ENCODE measurements at regions not wholly inside any gene's neighbourhood (a gene's known extent, or its start where the extent isn't known, plus 50 kb on each side); places are given as distances from the start of the nearest gene placed in this dataset.

DNA sequence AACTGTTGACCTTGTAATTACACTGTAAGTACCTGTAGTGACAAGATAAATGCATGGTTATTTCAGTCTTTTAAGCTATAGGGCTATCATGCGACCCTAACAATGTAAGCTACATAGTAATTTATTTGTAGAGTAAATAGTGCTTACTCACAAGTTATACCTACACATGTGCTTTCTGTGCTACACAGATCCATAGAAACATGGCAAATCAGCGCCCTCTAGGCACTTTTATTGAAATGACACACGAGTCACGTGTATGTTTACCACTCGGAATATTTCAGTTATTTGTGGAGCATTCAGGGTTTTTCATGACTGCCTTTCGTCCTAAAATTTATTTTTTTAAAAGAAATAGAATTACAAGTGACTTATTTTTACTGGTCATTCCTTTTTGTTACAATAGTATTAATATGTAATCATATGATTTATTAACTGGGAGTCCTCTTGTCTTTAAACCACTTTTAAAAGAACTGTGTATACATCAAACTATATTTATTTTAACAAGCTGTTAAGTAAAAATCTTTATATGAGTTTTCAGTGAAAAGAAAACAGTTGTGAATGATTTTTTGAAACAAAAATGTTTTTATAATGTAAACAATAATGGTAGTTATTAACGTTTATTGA lies 1242.3 kb upstream of the WWC1 start:
- no peak overlapping the region for H3K4me3 ChIP-seq (ENCODE audit: low read depth, low read length)

DNA sequence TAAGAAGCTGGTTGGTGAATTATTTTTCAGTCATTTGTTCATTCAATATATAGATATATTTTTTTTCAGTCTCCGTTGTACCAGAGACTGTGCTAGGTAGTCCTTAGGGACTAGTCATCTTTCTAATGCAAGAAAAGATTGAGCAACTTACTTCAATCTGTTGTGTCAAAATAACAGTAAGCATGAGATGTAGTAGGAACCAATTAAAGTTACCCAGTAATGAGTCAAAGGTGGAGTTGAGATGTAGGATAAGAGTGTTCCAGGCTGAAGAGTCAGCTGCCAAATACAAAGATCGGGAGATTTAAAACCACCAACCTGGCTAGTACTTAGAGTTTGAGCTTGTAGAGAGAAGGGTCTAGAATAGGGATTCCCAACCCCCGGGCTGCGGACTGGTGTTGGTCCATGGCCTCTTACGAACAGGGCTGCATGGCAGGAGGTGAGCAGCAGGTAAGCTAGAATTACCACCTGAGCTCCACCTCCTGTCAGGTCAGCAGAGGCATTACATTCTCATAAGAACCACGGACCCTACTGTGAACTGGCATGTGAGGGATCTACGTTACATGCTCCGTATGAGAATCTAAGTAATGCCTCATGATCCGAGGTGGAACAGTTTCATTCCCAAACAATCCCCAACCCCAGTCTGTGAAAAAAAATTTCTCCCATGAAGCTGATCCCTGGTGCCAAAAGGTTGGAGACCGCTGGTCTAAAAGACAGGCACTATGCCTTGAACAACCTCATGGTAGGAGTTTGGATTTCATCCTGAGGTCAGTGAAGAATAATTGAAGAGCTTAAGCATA lies 1241.5 kb upstream of the WWC1 start:
- H3K4me3 ChIP-seq (ENCODE audit: low read depth, low read length) = no peak overlapping the region
- TF ChIP-seq, protein P1, sequence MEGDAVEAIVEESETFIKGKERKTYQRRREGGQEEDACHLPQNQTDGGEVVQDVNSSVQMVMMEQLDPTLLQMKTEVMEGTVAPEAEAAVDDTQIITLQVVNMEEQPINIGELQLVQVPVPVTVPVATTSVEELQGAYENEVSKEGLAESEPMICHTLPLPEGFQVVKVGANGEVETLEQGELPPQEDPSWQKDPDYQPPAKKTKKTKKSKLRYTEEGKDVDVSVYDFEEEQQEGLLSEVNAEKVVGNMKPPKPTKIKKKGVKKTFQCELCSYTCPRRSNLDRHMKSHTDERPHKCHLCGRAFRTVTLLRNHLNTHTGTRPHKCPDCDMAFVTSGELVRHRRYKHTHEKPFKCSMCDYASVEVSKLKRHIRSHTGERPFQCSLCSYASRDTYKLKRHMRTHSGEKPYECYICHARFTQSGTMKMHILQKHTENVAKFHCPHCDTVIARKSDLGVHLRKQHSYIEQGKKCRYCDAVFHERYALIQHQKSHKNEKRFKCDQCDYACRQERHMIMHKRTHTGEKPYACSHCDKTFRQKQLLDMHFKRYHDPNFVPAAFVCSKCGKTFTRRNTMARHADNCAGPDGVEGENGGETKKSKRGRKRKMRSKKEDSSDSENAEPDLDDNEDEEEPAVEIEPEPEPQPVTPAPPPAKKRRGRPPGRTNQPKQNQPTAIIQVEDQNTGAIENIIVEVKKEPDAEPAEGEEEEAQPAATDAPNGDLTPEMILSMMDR (IDR thresholded peaks at IDR 0.05; ENCODE audit: borderline replicate concordance, insufficient read depth, low read depth, low read length) = no peak

More for the DNA sequence above, 1242.3 kb upstream of the WWC1 start:
- TF ChIP-seq, protein P1 (IDR thresholded peaks at IDR 0.05; ENCODE audit: borderline replicate concordance, insufficient read depth, low read depth, low read length) = peak; percentile 38; the same call in 1 of the 2 replicates

DNA sequence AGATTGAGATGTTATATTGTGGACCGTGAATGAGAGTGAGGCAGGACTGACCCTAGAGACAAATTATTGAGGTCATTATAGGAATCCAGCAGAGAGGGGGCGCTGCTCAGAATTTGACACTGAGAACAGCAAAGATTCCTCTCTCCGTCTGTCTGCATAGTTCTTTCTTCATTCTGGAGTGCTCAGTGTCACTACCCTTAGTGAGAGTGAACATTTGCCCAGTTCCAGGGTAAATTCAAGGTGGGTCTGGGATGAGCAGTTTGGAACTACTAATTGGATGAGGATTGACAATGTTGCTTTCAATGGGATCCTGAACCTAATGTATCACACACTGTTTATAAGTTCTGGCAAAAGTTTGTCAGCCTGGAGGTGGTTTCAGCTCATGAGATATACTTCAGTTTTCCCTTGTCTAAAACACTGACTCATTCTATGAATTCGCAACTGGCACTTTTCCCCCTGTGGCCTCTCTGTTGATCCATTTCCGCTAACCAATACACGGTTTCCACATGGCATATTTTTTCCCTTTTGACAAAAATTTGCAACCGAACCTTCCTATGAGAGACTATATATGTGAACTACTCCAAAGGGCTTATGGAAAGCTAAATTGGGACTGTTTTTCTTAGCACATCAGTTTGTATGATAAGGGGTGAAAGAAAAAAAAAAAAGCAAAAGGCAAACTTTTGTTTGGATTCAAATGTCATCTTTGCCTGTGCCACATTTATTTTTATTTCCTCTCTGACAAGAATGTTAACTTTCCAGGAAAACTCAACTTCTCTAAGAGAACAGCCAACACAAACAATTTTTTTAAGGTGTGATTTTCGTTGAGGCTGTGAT lies 1240.7 kb upstream of the WWC1 start:
- H3K4me3 ChIP-seq (ENCODE audit: low read depth, low read length) = no peak overlapping the region
- TF ChIP-seq, protein P1 (IDR thresholded peaks at IDR 0.05; ENCODE audit: borderline replicate concordance, insufficient read depth, low read depth, low read length) = no peak

DNA sequence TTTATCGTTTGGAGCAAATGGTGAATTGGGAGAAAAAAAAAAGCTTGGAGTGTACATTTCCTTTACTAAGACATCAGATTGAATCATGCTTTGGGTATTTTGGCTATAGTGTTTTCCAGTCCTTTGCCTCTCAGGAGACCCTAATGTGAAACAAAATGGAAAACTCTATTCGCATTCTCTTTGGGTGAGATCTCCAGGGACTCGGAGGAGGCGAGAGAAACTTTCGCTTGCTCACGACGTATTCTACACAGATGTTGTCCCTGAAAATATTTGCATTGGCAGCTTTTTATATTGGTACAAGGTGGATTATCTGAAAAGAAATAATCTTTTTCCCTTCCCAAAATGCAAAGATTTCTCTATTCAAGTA lies 1240.1 kb upstream of the WWC1 start:
- no peak overlapping the region for H3K4me3 ChIP-seq (ENCODE audit: low read depth, low read length)
- TF ChIP-seq, protein P1 (IDR thresholded peaks at IDR 0.05; ENCODE audit: borderline replicate concordance, insufficient read depth, low read depth, low read length) = no peak

DNA sequence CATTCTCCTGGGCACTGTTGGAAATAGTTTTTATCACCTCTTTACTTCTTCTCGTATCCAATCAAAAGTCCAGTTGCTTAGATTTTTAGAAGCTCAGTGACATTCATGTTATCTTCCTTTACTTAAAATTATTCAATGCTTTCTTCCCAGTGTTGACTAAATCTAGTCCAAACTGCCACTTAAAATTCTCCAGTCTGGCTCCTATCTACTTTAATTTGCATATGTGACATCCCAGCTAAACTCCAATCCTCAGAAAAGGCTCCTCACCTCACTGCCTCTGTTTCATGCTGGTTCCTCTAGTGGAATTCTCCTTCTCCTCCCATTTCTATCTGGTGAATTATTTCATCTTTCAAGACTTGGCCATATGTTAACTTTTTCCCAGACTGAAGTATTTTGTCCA lies 1238.7 kb upstream of the WWC1 start:
- H3K4me3 ChIP-seq (ENCODE audit: low read depth, low read length) = no peak overlapping the region
- TF ChIP-seq, protein P1 (IDR thresholded peaks at IDR 0.05; ENCODE audit: borderline replicate concordance, insufficient read depth, low read depth, low read length) = no peak

DNA sequence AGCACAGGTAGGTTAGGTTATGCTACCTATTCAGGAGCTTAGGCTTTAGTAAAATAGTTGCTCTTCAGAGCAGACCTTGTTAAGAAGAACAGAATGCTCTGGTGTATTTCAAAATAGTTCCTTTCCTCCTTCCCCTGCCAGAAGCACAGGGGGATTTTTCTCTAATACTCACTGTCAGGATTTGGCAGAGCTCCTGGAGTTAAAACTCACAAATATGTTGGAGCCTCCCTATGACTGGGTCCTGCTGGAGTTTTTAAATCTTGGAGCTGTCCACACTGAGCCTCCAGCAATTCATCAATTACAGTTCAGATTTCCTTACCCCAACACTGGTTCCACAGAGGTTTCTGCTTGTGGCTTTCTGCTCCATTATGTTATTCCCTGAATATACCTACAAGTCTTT lies 1233.8 kb upstream of the WWC1 start:
- no peak overlapping the region for H3K4me3 ChIP-seq (ENCODE audit: low read depth, low read length)
- TF ChIP-seq, protein P1 (IDR thresholded peaks at IDR 0.05; ENCODE audit: borderline replicate concordance, insufficient read depth, low read depth, low read length) = no peak

All from GM12875 (cell line).